Tibial nerve (tissue), 4 donors: ENCODE measurements at regions not wholly inside any gene's neighbourhood (a gene's known extent, or its start where the extent isn't known, plus 50 kb on each side); places are given as distances from the start of the nearest gene placed in this dataset.

Source experiments
- DNase-seq, 2 donors: peaks; one replicate each; pipeline ENCODE4 v3.0.0-alpha.2; 2019; ENCODE audit warnings: low spot score in 2 of 2
- H3K27ac ChIP-seq, 4 donors: fragments of 200-600 bp; sonication (generic) in 3 of 4; one replicate each; pipeline ENCODE4 v1.5.1; 2017 to 2019; ENCODE audit warnings: mild to moderate bottlenecking in 1 of 4
- H3K27me3 ChIP-seq, 2 donors: fragments of 200-600 bp; sonication (generic) in 1 of 2; one replicate each; pipeline versions ENCODE4 v1.5.1 to v1.6.0; 2017 to 2019
- H3K36me3 ChIP-seq, 3 donors: fragments of 200-600 bp; sonication (generic); one replicate each; pipeline ENCODE4 v1.5.1; 2018 to 2019
- H3K4me1 ChIP-seq, 4 donors: fragments of 200-600 bp; sonication (generic) in 3 of 4; one replicate each; pipeline ENCODE4 v1.5.1; 2017 to 2019
- H3K4me3 ChIP-seq, 4 donors: fragments of 200-600 bp; sonication (generic) in 3 of 4; one replicate each; pipeline ENCODE4 v1.5.1; 2017 to 2019; ENCODE audit warnings: mild to moderate bottlenecking in 1 of 4, moderate library complexity in 1 of 4
- H3K9me3 ChIP-seq, 4 donors: fragments of 200-600 bp; sonication (generic) in 3 of 4; one replicate each; pipeline ENCODE4 v1.5.1; 2017 to 2019
- EP300 ChIP-seq, 2 donors: sonication (generic); formaldehyde crosslinking; IDR thresholded peaks; one replicate each; pipeline ENCODE4 v1.6.1; 2017; ENCODE audit warnings: antibody characterized with exemption in 2 of 2, mild to moderate bottlenecking in 1 of 2
- POLR2A ChIP-seq, 2 donors: fragments of 450-650 bp; IDR thresholded peaks; one replicate each; pipeline ENCODE4 v1.6.1; 2017; ENCODE audit warnings: antibody characterized with exemption in 2 of 2, mild to moderate bottlenecking in 2 of 2, moderate library complexity in 2 of 2
- WGBS, 2 donors: methylation state at CpG; one replicate each; pipeline ENCODE4 v1.1.5; 2018; 5-methylcytosine and 5-hydroxymethylcytosine counted together
- TF ChIP-seq, protein P1 (sequence below), 5 experiments: fragments of 200-600 bp in 3 of 5; fragments of 450-650 bp in 2 of 5; sonication (generic) in 3 of 5; IDR thresholded peaks; one replicate each; pipeline ENCODE4 v1.5.1; 2016 to 2019; ENCODE audit warnings: antibody characterized with exemption in 5 of 5, mild to moderate bottlenecking in 3 of 5, moderate library complexity in 2 of 5

DNA sequence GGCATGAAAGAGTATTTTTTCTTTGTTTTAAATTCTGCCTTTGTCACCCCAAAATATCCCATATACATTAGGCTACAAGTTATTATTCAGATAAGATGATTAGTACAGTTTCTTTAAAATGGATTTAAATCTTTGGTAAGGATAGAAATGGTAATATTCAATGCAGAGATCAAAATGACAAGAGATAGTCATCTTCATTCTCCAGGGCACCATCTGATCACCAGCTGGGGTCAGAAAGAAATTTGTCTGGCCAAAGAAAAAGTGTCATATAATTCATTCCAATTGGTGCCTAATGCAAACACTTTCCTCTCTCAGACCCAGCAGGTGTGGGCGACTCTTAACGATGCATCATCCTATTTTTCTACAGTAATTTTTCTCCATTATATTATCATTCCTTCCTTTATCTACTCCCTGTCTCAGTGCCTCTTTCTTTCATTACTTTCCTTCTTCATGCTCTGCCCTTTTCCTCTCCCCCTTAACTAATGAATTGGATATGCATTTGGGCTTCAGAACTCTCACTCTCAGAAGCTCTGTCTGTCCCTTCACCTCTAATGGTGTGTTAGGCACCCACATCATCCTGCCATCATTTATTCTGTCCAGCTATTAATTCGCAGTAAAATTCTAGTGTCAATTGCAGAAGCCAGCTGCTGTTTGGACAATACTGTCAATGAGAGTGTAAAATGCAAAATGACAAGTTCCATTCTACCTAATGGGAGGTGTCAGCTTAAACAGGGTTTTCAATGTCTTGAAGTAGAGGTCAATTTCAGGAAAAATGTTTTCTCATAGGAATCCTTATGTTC is 570.5 kb downstream of the TDRD15 start:
- H3K27me3 ChIP-seq = no peaks in the 10 kb centered on the region
- 92 to 95% methylated on average over 3 of the region's 3 CpGs for WGBS, 2 donors

GRCh38 chr2:21696900-21697299 is 573.1 kb downstream of the TDRD15 start:
- Histone ChIP-seq H3K9me3 (no peaks in the 10 kb centered on the region), H3K36me3 (no peaks in the 10 kb centered on the region), H3K27ac (no peak overlapping the region), H3K27me3 (no peaks in the 10 kb centered on the region), H3K4me1 (no peaks in the 10 kb centered on the region), H3K4me3 (no peak overlapping the region)
- WGBS, 2 donors = 87% methylated on average over 4 of the region's 4 CpGs
- no peak for DNase-seq
- no peak for TF ChIP-seq POLR2A (IDR thresholded peaks at IDR 0.05)
- TF ChIP-seq, protein P1, sequence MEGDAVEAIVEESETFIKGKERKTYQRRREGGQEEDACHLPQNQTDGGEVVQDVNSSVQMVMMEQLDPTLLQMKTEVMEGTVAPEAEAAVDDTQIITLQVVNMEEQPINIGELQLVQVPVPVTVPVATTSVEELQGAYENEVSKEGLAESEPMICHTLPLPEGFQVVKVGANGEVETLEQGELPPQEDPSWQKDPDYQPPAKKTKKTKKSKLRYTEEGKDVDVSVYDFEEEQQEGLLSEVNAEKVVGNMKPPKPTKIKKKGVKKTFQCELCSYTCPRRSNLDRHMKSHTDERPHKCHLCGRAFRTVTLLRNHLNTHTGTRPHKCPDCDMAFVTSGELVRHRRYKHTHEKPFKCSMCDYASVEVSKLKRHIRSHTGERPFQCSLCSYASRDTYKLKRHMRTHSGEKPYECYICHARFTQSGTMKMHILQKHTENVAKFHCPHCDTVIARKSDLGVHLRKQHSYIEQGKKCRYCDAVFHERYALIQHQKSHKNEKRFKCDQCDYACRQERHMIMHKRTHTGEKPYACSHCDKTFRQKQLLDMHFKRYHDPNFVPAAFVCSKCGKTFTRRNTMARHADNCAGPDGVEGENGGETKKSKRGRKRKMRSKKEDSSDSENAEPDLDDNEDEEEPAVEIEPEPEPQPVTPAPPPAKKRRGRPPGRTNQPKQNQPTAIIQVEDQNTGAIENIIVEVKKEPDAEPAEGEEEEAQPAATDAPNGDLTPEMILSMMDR (IDR thresholded peaks at IDR 0.05) = no peak
- TF ChIP-seq EP300 (IDR thresholded peaks at IDR 0.05) = no peak

More for the DNA sequence above, 570.5 kb downstream of the TDRD15 start:
- Histone ChIP-seq H3K4me3 (no peak overlapping the region), H3K4me1 (no peaks in the 10 kb centered on the region), H3K9me3 (no peaks in the 10 kb centered on the region), H3K27ac (no peak overlapping the region), H3K36me3 (no peaks in the 10 kb centered on the region)
- no peak for DNase-seq
- TF ChIP-seq EP300 (IDR thresholded peaks at IDR 0.05) (no peak), POLR2A (IDR thresholded peaks at IDR 0.05) (no peak)
- TF ChIP-seq, protein P1 (IDR thresholded peaks at IDR 0.05) = no peak

DNA sequence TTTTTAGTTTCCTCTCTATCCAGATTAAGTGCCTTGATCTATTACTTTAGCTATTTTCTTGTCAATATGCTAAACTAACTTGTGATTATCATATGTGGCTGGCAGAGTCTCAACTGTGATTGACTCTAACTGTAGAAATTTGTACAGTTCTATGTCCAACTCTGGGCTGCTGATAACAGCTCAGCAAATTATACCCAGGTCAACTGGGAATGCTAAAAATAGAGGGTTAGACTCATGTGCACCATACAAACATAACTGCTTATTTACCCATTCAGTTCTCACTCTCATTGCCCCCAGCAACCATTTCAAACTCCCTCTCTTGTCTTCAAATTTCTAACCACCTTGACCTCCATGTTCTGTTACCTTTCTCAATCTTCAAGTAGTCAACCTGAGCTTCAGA is 576.9 kb downstream of the TDRD15 start:
- Histone ChIP-seq H3K9me3 (no peaks in the 10 kb centered on the region), H3K27me3 (no peaks in the 10 kb centered on the region), H3K27ac (no peak overlapping the region), H3K4me1 (no peaks in the 10 kb centered on the region), H3K36me3 (no peaks in the 10 kb centered on the region), H3K4me3 (no peak overlapping the region)
- TF ChIP-seq, protein P1 (IDR thresholded peaks at IDR 0.05) = no peak
- no peak for TF ChIP-seq EP300 (IDR thresholded peaks at IDR 0.05)
- no peak for TF ChIP-seq POLR2A (IDR thresholded peaks at IDR 0.05)
- DNase-seq = no peak

- Histone ChIP-seq H3K4me3 (no peak overlapping the region), H3K9me3 (no peaks in the 10 kb centered on the region), H3K27ac (no peak overlapping the region), H3K4me1 (no peaks in the 10 kb centered on the region), H3K27me3 (no peaks in the 10 kb centered on the region), H3K36me3 (no peaks in the 10 kb centered on the region)
- DNase-seq = no peak
- TF ChIP-seq EP300 (IDR thresholded peaks at IDR 0.05) (no peak), POLR2A (IDR thresholded peaks at IDR 0.05) (no peak)
- TF ChIP-seq, protein P1 (IDR thresholded peaks at IDR 0.05) = no peak
- WGBS, 2 donors = 76 to 80% methylated on average over 4 of the region's 4 CpGs
Observed at GRCh38 chr2:21710031-21710430, 586.3 kb downstream of the TDRD15 start.

GRCh38 chr2:21710496-21710895 is 586.7 kb downstream of the TDRD15 start:
- Histone ChIP-seq H3K36me3 (no peaks in the 10 kb centered on the region), H3K9me3 (no peaks in the 10 kb centered on the region), H3K27ac (no peak overlapping the region), H3K27me3 (no peaks in the 10 kb centered on the region), H3K4me1 (no peaks in the 10 kb centered on the region), H3K4me3 (no peak overlapping the region)
- no peak for TF ChIP-seq EP300 (IDR thresholded peaks at IDR 0.05)
- TF ChIP-seq, protein P1 (IDR thresholded peaks at IDR 0.05) = no peak
- TF ChIP-seq POLR2A (IDR thresholded peaks at IDR 0.05) = no peak
- DNase-seq = no peak
- 80 to 89% methylated on average over 3 of the region's 3 CpGs for WGBS, 2 donors
